Endothelial cell of umbilical vein (primary cell): ENCODE measurements at regions not wholly inside any gene's neighbourhood (a gene's known extent, or its start where the extent isn't known, plus 50 kb on each side); places are given as distances from the start of the nearest gene placed in this dataset.

Experiments used
- EZH2 ChIP-seq: IDR thresholded peaks from 2 replicates; pipeline ENCODE4 v1.6.1; 2012; ENCODE audit warnings: borderline replicate concordance, low read depth, mild to moderate bottlenecking, moderate library complexity, low read length, inconsistent platforms; ENCODE audit not compliant: severe bottlenecking
- FOS ChIP-seq: IDR thresholded peaks from 2 replicates; pipeline ENCODE4 v1.6.1; 2011; ENCODE audit warnings: mild to moderate bottlenecking, low read length, moderate library complexity, borderline replicate concordance; ENCODE audit not compliant: insufficient read depth
- GATA2 ChIP-seq: IDR thresholded peaks from 2 replicates; pipeline ENCODE4 v1.7.0; 2011; ENCODE audit warnings: low read depth, mild to moderate bottlenecking, moderate library complexity, mixed read lengths, low read length; ENCODE audit not compliant: insufficient read length, insufficient read depth
- JUN ChIP-seq: IDR thresholded peaks from 2 replicates; pipeline ENCODE4 v1.6.1; 2011; ENCODE audit warnings: borderline replicate concordance, low read depth; ENCODE audit not compliant: insufficient read length, insufficient read depth
- MYC ChIP-seq: IDR thresholded peaks from one replicate; pipeline ENCODE4 v1.6.1; 2011; ENCODE audit warnings: mild to moderate bottlenecking, low read depth, low read length
- POLR2A ChIP-seq: IDR thresholded peaks from 2 replicates; pipeline ENCODE4 v1.6.1; 2012; ENCODE audit warnings: low read depth, mild to moderate bottlenecking, control low read depth, low read length
- POLR2AphosphoS5 ChIP-seq: IDR thresholded peaks from 2 replicates; pipeline ENCODE4 v1.6.1; 2012; ENCODE audit warnings: low read depth, mild to moderate bottlenecking, control low read depth, low read length, moderate library complexity; ENCODE audit not compliant: insufficient read depth
- TF ChIP-seq, protein P1 (sequence below), 2 donors: IDR thresholded peaks; 1 replicate in 1 of 2; 2 replicates in 1 of 2; pipeline ENCODE4 v1.5.1; 2011; ENCODE audit warnings: low read length in 2 of 2, mild to moderate bottlenecking in 2 of 2, moderate library complexity in 2 of 2, control low read depth in 1 of 2, inconsistent platforms in 1 of 2, low read depth in 1 of 2; ENCODE audit not compliant: insufficient read depth in 1 of 2; ENCODE audit errors: extremely low read depth in 1 of 2
- TF ChIP-seq, protein P2 (sequence below): IDR thresholded peaks from 2 replicates; pipeline ENCODE4 v1.6.1; 2011; ENCODE audit not compliant: insufficient read depth, insufficient read length

- TF ChIP-seq EZH2 (no peak), POLR2AphosphoS5 (no peak), POLR2A (no peak), GATA2 (no peak), JUN (no peak), MYC (no peak), FOS (no peak)
- TF ChIP-seq, protein P1, sequence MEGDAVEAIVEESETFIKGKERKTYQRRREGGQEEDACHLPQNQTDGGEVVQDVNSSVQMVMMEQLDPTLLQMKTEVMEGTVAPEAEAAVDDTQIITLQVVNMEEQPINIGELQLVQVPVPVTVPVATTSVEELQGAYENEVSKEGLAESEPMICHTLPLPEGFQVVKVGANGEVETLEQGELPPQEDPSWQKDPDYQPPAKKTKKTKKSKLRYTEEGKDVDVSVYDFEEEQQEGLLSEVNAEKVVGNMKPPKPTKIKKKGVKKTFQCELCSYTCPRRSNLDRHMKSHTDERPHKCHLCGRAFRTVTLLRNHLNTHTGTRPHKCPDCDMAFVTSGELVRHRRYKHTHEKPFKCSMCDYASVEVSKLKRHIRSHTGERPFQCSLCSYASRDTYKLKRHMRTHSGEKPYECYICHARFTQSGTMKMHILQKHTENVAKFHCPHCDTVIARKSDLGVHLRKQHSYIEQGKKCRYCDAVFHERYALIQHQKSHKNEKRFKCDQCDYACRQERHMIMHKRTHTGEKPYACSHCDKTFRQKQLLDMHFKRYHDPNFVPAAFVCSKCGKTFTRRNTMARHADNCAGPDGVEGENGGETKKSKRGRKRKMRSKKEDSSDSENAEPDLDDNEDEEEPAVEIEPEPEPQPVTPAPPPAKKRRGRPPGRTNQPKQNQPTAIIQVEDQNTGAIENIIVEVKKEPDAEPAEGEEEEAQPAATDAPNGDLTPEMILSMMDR (IDR thresholded peaks at IDR 0.05; ENCODE audit: extremely low read depth in 1 of 2, insufficient read depth in 1 of 2, low read depth in 1 of 2, low read length in 2 of 2), result no peak
- TF ChIP-seq, protein P2, sequence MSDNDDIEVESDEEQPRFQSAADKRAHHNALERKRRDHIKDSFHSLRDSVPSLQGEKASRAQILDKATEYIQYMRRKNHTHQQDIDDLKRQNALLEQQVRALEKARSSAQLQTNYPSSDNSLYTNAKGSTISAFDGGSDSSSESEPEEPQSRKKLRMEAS, result no peak
Measured at GRCh38 chr2:163389838-163390237, 346.0 kb downstream of the FIGN start.
